Endothelial cell of umbilical vein (primary cell): ENCODE measurements at regions not wholly inside any gene's neighbourhood (a gene's known extent, or its start where the extent isn't known, plus 50 kb on each side); places are given as distances from the start of the nearest gene placed in this dataset.

Experiments used
- BruUV-seq: library from RNA; stranded (reverse); fragments of 400-500 nt; replicated peaks from 2 replicates; lab custom pipeline; 2021; lab: Mats Ljungman, UMichigan
- CTCF ChIA-PET: fragments of 300-600, 350-600 bp; sonication (Branson Sonifier 250); formaldehyde crosslinking; loops from one replicate; lab custom pipeline; 2021; ENCODE audit warnings: antibody characterized with exemption, inconsistent platforms; lab: Charles Lee
- POLR2A ChIA-PET: fragments of 300-600, 350-600 bp; sonication (Branson Sonifier 250); formaldehyde crosslinking; loops from one replicate; lab custom pipeline; 2021; ENCODE audit warnings: antibody characterized with exemption, inconsistent platforms; lab: Charles Lee
- DNase-seq: peaks from one replicate; pipeline ENCODE4 v3.0.0-alpha.2; 2011; ENCODE audit warnings: low read depth, low spot score
- FAIRE-seq: peaks from 2 replicates; lab custom pipeline; 2011; peaks lifted over from hg19 to GRCh38; lab: Jason Lieb, UNC
- H2AFZ ChIP-seq: 2 replicates; pipeline ENCODE4 v1.6.0; 2012; ENCODE audit warnings: low read depth, low read length, control low read depth, inconsistent platforms
- H3K27ac ChIP-seq: 2 replicates; pipeline ENCODE4 v1.5.1; 2011; ENCODE audit warnings: low read depth, mild to moderate bottlenecking, control low read depth, low read length, moderate library complexity; ENCODE audit not compliant: insufficient read depth
- H3K27me3 ChIP-seq, 2 experiments: 2 replicates each; pipeline versions ENCODE4 v1.6.0 to v1.6.1; 2011; ENCODE audit warnings: low read length in 2 of 2, mixed read lengths in 1 of 2; ENCODE audit not compliant: control insufficient read depth in 2 of 2, insufficient read depth in 2 of 2
- H3K36me3 ChIP-seq, 2 experiments: 2 replicates in 1 of 2; 3 replicates in 1 of 2; pipeline ENCODE4 v1.5.1; 2011; ENCODE audit warnings: low read length in 2 of 2, mild to moderate bottlenecking in 1 of 2, moderate library complexity in 1 of 2; ENCODE audit not compliant: control insufficient read depth in 2 of 2, insufficient read depth in 2 of 2; ENCODE audit errors: extremely low read depth in 1 of 2
- H3K4me1 ChIP-seq: 3 replicates; pipeline ENCODE4 v1.5.1; 2011; ENCODE audit warnings: mild to moderate bottlenecking, low read length; ENCODE audit not compliant: control insufficient read depth, insufficient read depth; ENCODE audit errors: extremely low read depth
- H3K4me2 ChIP-seq: 2 replicates; pipeline ENCODE4 v1.6.1; 2011; ENCODE audit warnings: low read length, control low read depth, mixed read lengths; ENCODE audit not compliant: insufficient read depth
- H3K4me3 ChIP-seq, 3 experiments: fragments of 200-600 bp in 1 of 3; sonication (generic), shearing (Covaris generic) in 1 of 3; replicated peaks in 1 of 3; 2 replicates each; pipeline ENCODE4 v1.5.1; 2011 to 2016; ENCODE audit warnings: control low read depth in 3 of 3, low read length in 3 of 3, mild to moderate bottlenecking in 2 of 3, inconsistent platforms in 1 of 3, low read depth in 1 of 3, moderate library complexity in 1 of 3; ENCODE audit not compliant: insufficient read depth in 1 of 3
- H3K79me2 ChIP-seq: 2 replicates; pipeline ENCODE4 v1.6.0; 2012; ENCODE audit warnings: low read length, inconsistent platforms; ENCODE audit not compliant: control insufficient read depth, insufficient read depth
- H3K9ac ChIP-seq: replicated peaks from 2 replicates; pipeline ENCODE3; 2011; ENCODE audit warnings: low read length, control low read depth; ENCODE audit not compliant: insufficient read depth; ENCODE audit errors: extremely low read depth
- H3K9me1 ChIP-seq: replicated peaks from 3 replicates; pipeline ENCODE4 v1.6.0; 2011; ENCODE audit warnings: mild to moderate bottlenecking, low read length; ENCODE audit not compliant: control insufficient read depth, insufficient read depth; ENCODE audit errors: extremely low read depth
- H3K9me3 ChIP-seq: replicated peaks from 2 replicates; pipeline ENCODE4 v1.5.1; 2012; ENCODE audit warnings: low read length, inconsistent platforms; ENCODE audit not compliant: control insufficient read depth, insufficient read depth
- H4K20me1 ChIP-seq: replicated peaks from 2 replicates; pipeline ENCODE3; 2011; ENCODE audit warnings: mild to moderate bottlenecking, low read length; ENCODE audit not compliant: control insufficient read depth, insufficient read depth; ENCODE audit errors: extremely low read depth
- EZH2 ChIP-seq: IDR thresholded peaks from 2 replicates; pipeline ENCODE4 v1.6.1; 2012; ENCODE audit warnings: borderline replicate concordance, low read depth, mild to moderate bottlenecking, moderate library complexity, low read length, inconsistent platforms; ENCODE audit not compliant: severe bottlenecking
- FOS ChIP-seq: IDR thresholded peaks from 2 replicates; pipeline ENCODE4 v1.6.1; 2011; ENCODE audit warnings: mild to moderate bottlenecking, low read length, moderate library complexity, borderline replicate concordance; ENCODE audit not compliant: insufficient read depth
- GATA2 ChIP-seq: IDR thresholded peaks from 2 replicates; pipeline ENCODE4 v1.7.0; 2011; ENCODE audit warnings: low read depth, mild to moderate bottlenecking, moderate library complexity, mixed read lengths, low read length; ENCODE audit not compliant: insufficient read length, insufficient read depth
- JUN ChIP-seq: IDR thresholded peaks from 2 replicates; pipeline ENCODE4 v1.6.1; 2011; ENCODE audit warnings: borderline replicate concordance, low read depth; ENCODE audit not compliant: insufficient read length, insufficient read depth
- MYC ChIP-seq: IDR thresholded peaks from one replicate; pipeline ENCODE4 v1.6.1; 2011; ENCODE audit warnings: mild to moderate bottlenecking, low read depth, low read length
- POLR2A ChIP-seq: IDR thresholded peaks from 2 replicates; pipeline ENCODE4 v1.6.1; 2012; ENCODE audit warnings: low read depth, mild to moderate bottlenecking, control low read depth, low read length
- POLR2AphosphoS5 ChIP-seq: IDR thresholded peaks from 2 replicates; pipeline ENCODE4 v1.6.1; 2012; ENCODE audit warnings: low read depth, mild to moderate bottlenecking, control low read depth, low read length, moderate library complexity; ENCODE audit not compliant: insufficient read depth
- dilution Hi-C: fragments of 300-500 bp; cut with MboI; formaldehyde crosslinking; loops from one replicate; pipeline ENCODE4 v1.15.0; 2019; ENCODE audit warnings: low sequenced_read_pairs; ENCODE audit not compliant: extremely low pct_ligation_motif_present
- intact Hi-C: fragments of 100-400 bp; cut with micrococcal nuclease; formaldehyde crosslinking; loops from one replicate; pipeline ENCODE4 v1.10.0; 2022
- TF ChIP-seq, protein P1 (sequence below): IDR thresholded peaks from 2 replicates; pipeline ENCODE4 v1.6.1; 2011; ENCODE audit not compliant: insufficient read depth, insufficient read length
- TF ChIP-seq, protein P2 (sequence below), 2 donors: IDR thresholded peaks; 1 replicate in 1 of 2; 2 replicates in 1 of 2; pipeline ENCODE4 v1.5.1; 2011; ENCODE audit warnings: low read length in 2 of 2, mild to moderate bottlenecking in 2 of 2, moderate library complexity in 2 of 2, control low read depth in 1 of 2, inconsistent platforms in 1 of 2, low read depth in 1 of 2; ENCODE audit not compliant: insufficient read depth in 1 of 2; ENCODE audit errors: extremely low read depth in 1 of 2

DNA sequence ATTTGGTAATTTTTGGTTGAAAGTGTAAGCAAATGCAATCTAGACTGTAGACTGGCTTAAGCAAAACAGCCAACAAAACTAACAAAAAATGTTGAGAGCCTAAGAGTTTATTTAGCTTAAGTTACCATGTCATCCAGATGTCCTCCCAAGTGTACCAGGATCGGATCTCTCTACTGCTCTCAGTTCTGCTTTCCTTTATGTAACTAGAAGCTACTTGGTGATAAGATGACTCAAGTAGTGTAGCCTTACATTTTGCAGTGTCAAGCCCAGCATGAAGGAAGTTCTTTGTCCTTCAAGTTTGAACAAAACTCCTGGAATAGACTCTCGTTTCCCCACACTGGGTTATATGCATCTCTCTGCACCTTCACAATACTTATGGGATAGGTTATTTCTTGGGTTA lies 1500.0 kb downstream of the STIM2 start:
- Histone ChIP-seq H3K9me1 (no peaks in the 10 kb centered on the region), H3K27me3 (no peaks in the 10 kb centered on the region), H2AFZ (no peak overlapping the region), H3K9ac (no peak overlapping the region), H3K9me3 (no peaks in the 10 kb centered on the region), H4K20me1 (no peaks in the 10 kb centered on the region), H3K4me1 (peaks cover 5% of the 10 kb centered on the region), H3K36me3 (no peaks in the 10 kb centered on the region), H3K79me2 (no peaks in the 10 kb centered on the region), H3K4me3 (no peak overlapping the region), H3K4me2 (no peak overlapping the region), H3K27ac (no peak overlapping the region)
- no peak for DNase-seq
- TF ChIP-seq FOS (no peak), POLR2AphosphoS5 (no peak), JUN (no peak), MYC (no peak), EZH2 (no peak), GATA2 (no peak), POLR2A (no peak)
- TF ChIP-seq, protein P1, sequence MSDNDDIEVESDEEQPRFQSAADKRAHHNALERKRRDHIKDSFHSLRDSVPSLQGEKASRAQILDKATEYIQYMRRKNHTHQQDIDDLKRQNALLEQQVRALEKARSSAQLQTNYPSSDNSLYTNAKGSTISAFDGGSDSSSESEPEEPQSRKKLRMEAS: no peak
- TF ChIP-seq, protein P2, sequence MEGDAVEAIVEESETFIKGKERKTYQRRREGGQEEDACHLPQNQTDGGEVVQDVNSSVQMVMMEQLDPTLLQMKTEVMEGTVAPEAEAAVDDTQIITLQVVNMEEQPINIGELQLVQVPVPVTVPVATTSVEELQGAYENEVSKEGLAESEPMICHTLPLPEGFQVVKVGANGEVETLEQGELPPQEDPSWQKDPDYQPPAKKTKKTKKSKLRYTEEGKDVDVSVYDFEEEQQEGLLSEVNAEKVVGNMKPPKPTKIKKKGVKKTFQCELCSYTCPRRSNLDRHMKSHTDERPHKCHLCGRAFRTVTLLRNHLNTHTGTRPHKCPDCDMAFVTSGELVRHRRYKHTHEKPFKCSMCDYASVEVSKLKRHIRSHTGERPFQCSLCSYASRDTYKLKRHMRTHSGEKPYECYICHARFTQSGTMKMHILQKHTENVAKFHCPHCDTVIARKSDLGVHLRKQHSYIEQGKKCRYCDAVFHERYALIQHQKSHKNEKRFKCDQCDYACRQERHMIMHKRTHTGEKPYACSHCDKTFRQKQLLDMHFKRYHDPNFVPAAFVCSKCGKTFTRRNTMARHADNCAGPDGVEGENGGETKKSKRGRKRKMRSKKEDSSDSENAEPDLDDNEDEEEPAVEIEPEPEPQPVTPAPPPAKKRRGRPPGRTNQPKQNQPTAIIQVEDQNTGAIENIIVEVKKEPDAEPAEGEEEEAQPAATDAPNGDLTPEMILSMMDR (IDR thresholded peaks at IDR 0.05; ENCODE audit: extremely low read depth in 1 of 2, insufficient read depth in 1 of 2, low read depth in 1 of 2, low read length in 2 of 2): no peak
- POLR2A ChIA-PET: no interaction called here
- no peak for FAIRE-seq
- BruUV-seq: no TSS peak
- dilution Hi-C loops (no loop called here), intact Hi-C loops (no loop called here)
- CTCF ChIA-PET: no interaction called here
